Suprapubic skin (tissue), 3 donors: ENCODE measurements at regions not wholly inside any gene's neighbourhood (a gene's known extent, or its start where the extent isn't known, plus 50 kb on each side); places are given as distances from the start of the nearest gene placed in this dataset.

ENCODE experiments used
- CTCF ChIP-seq, 2 donors: fragments of 200-600 bp in 1 of 2; fragments of 450-650 bp in 1 of 2; sonication (generic) in 1 of 2; IDR thresholded peaks; one replicate each; pipeline ENCODE4 v1.5.1; 2016 to 2019; ENCODE audit warnings: antibody characterized with exemption in 2 of 2, mild to moderate bottlenecking in 1 of 2, moderate library complexity in 1 of 2
- EP300 ChIP-seq: sonication (generic); formaldehyde crosslinking; IDR thresholded peaks from one replicate; pipeline ENCODE4 v1.6.1; 2017; ENCODE audit warnings: antibody characterized with exemption
- POLR2A ChIP-seq, 2 donors: fragments of 450-650 bp; IDR thresholded peaks; one replicate each; pipeline ENCODE4 v1.6.1; 2017; ENCODE audit warnings: antibody characterized with exemption in 2 of 2, mild to moderate bottlenecking in 2 of 2, moderate library complexity in 2 of 2

DNA sequence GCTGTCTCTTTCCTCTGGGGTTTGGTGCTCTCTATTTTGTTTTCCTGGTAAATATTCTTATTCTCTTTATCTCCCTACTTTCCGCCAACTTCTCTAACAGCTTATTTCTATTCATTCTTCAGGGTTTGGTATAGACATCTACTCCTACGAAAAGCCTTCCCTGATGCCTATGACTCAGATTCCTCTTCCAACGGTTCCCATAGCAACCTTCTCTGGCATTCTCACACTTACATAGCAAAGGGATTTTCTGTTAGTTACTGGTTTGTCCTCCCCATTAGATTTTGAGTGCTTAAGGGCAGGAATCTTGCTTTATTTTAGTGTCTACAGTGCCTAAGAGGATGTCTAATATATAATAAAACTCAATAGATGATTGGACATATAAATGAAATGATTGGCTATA is 407.6 kb upstream of the DEPDC1 start:
- no peak for TF ChIP-seq POLR2A (IDR thresholded peaks at IDR 0.05)
- no peak for TF ChIP-seq CTCF (IDR thresholded peaks at IDR 0.05)
- no peak for TF ChIP-seq EP300
